Cardiac muscle cell (in vitro differentiated cells and primary cell): ENCODE measurements at regions not wholly inside any gene's neighbourhood (a gene's known extent, or its start where the extent isn't known, plus 50 kb on each side); places are given as distances from the start of the nearest gene placed in this dataset.

Experiments used
- DNase-seq, 2 donors: peaks; one replicate each; pipeline versions ENCODE4 v3.0.0 to v3.0.0-alpha.2; 2010 to 2017; ENCODE audit warnings: low read depth in 1 of 2, low spot score in 1 of 2
- H3K27ac ChIP-seq: fragments of 200-600 bp; sonication (generic); 2 replicates; pipeline ENCODE4 v1.5.1; 2016
- H3K27me3 ChIP-seq: fragments of 200-600 bp; sonication (generic); 2 replicates; pipeline ENCODE4 v1.6.0; 2016; ENCODE audit warnings: control low read depth
- H3K36me3 ChIP-seq: fragments of 200-600 bp; sonication (generic); 2 replicates; pipeline ENCODE4 v1.5.1; 2016; ENCODE audit warnings: control low read depth
- H3K4me1 ChIP-seq: fragments of 200-600 bp; sonication (generic); 2 replicates; pipeline ENCODE4 v1.8.1; 2017; ENCODE audit warnings: low read depth, mild to moderate bottlenecking, mixed run types
- H3K4me3 ChIP-seq: fragments of 200-600 bp; sonication (generic); 2 replicates; pipeline ENCODE4 v1.5.1; 2016; ENCODE audit warnings: mild to moderate bottlenecking
- H3K9me3 ChIP-seq: fragments of 200-600 bp; sonication (generic); 2 replicates; pipeline ENCODE4 v1.5.1; 2017; ENCODE audit warnings: low read depth, mild to moderate bottlenecking, control low read depth
- TF ChIP-seq, protein P1 (sequence below): IDR thresholded peaks from 2 replicates; pipeline ENCODE4 v1.5.1; 2012; ENCODE audit warnings: low read depth, mild to moderate bottlenecking, low read length

- TF ChIP-seq, protein P1, sequence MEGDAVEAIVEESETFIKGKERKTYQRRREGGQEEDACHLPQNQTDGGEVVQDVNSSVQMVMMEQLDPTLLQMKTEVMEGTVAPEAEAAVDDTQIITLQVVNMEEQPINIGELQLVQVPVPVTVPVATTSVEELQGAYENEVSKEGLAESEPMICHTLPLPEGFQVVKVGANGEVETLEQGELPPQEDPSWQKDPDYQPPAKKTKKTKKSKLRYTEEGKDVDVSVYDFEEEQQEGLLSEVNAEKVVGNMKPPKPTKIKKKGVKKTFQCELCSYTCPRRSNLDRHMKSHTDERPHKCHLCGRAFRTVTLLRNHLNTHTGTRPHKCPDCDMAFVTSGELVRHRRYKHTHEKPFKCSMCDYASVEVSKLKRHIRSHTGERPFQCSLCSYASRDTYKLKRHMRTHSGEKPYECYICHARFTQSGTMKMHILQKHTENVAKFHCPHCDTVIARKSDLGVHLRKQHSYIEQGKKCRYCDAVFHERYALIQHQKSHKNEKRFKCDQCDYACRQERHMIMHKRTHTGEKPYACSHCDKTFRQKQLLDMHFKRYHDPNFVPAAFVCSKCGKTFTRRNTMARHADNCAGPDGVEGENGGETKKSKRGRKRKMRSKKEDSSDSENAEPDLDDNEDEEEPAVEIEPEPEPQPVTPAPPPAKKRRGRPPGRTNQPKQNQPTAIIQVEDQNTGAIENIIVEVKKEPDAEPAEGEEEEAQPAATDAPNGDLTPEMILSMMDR, result no peak
- Histone ChIP-seq H3K9me3 (no peaks in the 10 kb centered on the region), H3K27ac (no peak overlapping the region), H3K27me3 (no peaks in the 10 kb centered on the region), H3K4me3 (no peak overlapping the region), H3K4me1 (no peaks in the 10 kb centered on the region), H3K36me3 (no peaks in the 10 kb centered on the region)
- DNase-seq, result no peak
These were observed 214.3 kb downstream of the CTTN start for GRCh38 chr11:70612459-70613141.

DNA sequence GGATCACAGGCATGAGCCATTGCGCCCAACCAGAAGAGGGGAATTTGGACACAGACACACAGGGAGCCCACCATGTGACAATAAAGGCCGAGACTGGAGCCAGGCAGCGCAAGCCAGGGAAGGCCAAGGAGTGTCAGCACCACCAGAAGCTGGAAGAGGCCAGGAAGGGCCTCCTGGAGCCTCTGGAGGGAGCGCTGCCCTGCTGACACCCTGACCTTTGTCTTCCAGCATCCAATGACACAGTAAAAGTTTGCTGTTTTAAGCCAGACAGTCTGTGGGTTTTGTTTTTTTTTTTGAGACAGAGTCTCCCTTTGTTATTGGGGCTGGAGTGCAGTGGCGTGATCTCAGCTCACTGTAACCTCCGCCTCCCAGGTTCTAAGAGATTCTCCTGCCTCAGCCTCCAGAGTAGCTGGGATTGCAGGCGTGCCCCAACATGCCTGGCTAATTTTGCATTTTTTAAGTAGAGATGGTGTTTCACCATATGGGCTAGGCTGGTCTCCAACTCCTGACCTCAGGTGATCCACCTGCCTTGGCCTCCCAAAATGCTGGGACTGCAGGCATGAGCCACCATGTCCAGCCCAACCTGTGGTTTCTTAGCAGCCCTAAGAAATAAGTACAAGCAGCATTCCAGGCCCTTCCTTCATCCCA, 215.8 kb downstream of the CTTN start:
- Histone ChIP-seq H3K4me1 (no peaks in the 10 kb centered on the region), H3K9me3 (no peaks in the 10 kb centered on the region), H3K4me3 (no peak overlapping the region), H3K27me3 (no peaks in the 10 kb centered on the region), H3K36me3 (no peaks in the 10 kb centered on the region), H3K27ac (no peak overlapping the region)
- TF ChIP-seq, protein P1, result no peak
- no peak for DNase-seq

DNA sequence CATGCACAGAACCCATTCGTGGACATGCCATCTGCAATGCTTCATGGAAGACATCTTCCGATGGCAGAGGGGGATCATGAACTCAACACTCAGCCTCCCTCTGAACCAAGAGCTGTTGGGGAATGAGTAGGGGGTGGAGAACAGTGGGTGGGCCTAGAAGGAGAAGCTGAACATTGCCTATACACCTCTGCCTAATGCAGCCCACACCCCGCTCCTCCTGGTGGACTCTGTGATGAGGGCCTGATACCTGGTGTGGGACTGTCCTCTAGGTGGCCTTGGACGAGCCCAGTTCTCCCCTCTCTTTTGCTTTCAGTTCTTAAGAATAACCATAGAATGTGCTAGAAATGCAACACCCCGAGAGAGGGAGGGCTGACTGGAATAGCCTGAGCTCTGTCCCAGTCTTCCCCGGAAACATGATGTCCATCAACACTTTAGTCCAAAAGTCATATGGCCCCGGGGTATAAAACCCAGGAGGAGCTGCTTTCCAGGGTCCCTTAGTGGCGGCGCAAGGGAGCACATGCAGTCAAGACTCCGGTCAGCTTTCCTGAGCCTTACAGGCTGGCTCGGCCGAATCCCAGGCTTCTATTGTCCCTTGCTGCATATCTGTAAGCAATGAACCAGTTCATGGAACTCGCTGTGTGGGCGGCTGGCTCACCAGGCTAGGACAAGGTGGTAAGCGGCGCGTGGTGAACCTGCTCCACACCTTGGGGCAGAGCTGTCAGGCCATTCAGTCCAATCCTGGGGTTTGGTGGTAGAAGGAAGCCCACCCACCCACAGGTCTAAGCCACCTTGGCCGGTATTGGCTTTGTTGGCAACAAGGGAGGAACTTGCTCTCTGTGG, 216.9 kb downstream of the CTTN start:
- Histone ChIP-seq H3K4me1 (no peaks in the 10 kb centered on the region), H3K9me3 (no peaks in the 10 kb centered on the region), H3K36me3 (no peaks in the 10 kb centered on the region), H3K4me3 (no peak overlapping the region), H3K27ac (no peak overlapping the region), H3K27me3 (no peaks in the 10 kb centered on the region)
- no peak for DNase-seq
- TF ChIP-seq, protein P1, result no peak

GRCh38 chr11:70616317-70616716, 218.0 kb downstream of the CTTN start:
- Histone ChIP-seq H3K4me3 (no peak overlapping the region), H3K4me1 (no peaks in the 10 kb centered on the region), H3K9me3 (no peaks in the 10 kb centered on the region), H3K36me3 (no peaks in the 10 kb centered on the region), H3K27ac (no peak overlapping the region), H3K27me3 (no peaks in the 10 kb centered on the region)
- TF ChIP-seq, protein P1, result no peak
- DNase-seq, result no peak

- no peaks in the 10 kb centered on the region for H3K9me3 ChIP-seq
- H3K27me3 ChIP-seq, result no peaks in the 10 kb centered on the region
- no peaks in the 10 kb centered on the region for H3K36me3 ChIP-seq
- no peaks in the 10 kb centered on the region for H3K4me1 ChIP-seq
- H3K4me3 ChIP-seq, result no peak overlapping the region
- TF ChIP-seq, protein P1, result no peak
- no peak overlapping the region for H3K27ac ChIP-seq
- no peak for DNase-seq
These were observed 218.8 kb downstream of the CTTN start for GRCh38 chr11:70616938-70617654.
